Transverse colon (tissue), 4 donors: ENCODE measurements at regions not wholly inside any gene's neighbourhood (a gene's known extent, or its start where the extent isn't known, plus 50 kb on each side); places are given as distances from the start of the nearest gene placed in this dataset.

Experiments used
- DNase-seq: peaks from one replicate; pipeline ENCODE4 v3.0.0-alpha.2; 2019
- H3K27ac ChIP-seq, 4 donors: fragments of 200-600 bp; sonication (generic); 2 replicates each; pipeline ENCODE4 v1.5.1; 2016 to 2018; ENCODE audit warnings: inconsistent platforms in 4 of 4
- H3K27me3 ChIP-seq: fragments of 200-600 bp; sonication (generic); 2 replicates; pipeline ENCODE4 v1.5.1; 2017; ENCODE audit warnings: inconsistent platforms
- H3K36me3 ChIP-seq, 4 donors: fragments of 200-600 bp; sonication (generic); 2 replicates each; pipeline ENCODE4 v1.5.1; 2017 to 2019; ENCODE audit warnings: inconsistent platforms in 4 of 4
- H3K4me1 ChIP-seq, 4 donors: fragments of 200-600 bp; sonication (generic); 2 replicates each; pipeline ENCODE4 v1.5.1; 2017 to 2020; ENCODE audit warnings: inconsistent platforms in 4 of 4
- H3K4me3 ChIP-seq, 4 donors: fragments of 200-600 bp; sonication (generic); 1 replicate in 1 of 4; 2 replicates in 3 of 4; pipeline versions ENCODE4 v1.5.1 to v1.6.1; 2017 to 2019; ENCODE audit warnings: inconsistent platforms in 4 of 4
- H3K9me3 ChIP-seq, 2 donors: fragments of 200-600 bp; sonication (generic); 2 replicates each; pipeline ENCODE4 v1.5.1; 2017 to 2019; ENCODE audit warnings: inconsistent platforms in 2 of 2
- CTCF ChIP-seq, 5 experiments: fragments of 200-600 bp in 3 of 5; fragments of 450-650 bp in 2 of 5; sonication (generic) in 3 of 5; IDR thresholded peaks; 1 replicate in 2 of 5; 2 replicates in 3 of 5; pipeline ENCODE4 v1.5.1; 2016 to 2017; ENCODE audit warnings: antibody characterized with exemption in 5 of 5, inconsistent platforms in 3 of 5, mild to moderate bottlenecking in 2 of 5, moderate library complexity in 1 of 5
- EP300 ChIP-seq: sonication (generic); formaldehyde crosslinking; IDR thresholded peaks from one replicate; pipeline ENCODE4 v1.6.1; 2017; ENCODE audit warnings: antibody characterized with exemption, low read depth
- POLR2A ChIP-seq: fragments of 450-650 bp; IDR thresholded peaks from one replicate; pipeline ENCODE4 v1.6.1; 2016; ENCODE audit warnings: antibody characterized with exemption, mild to moderate bottlenecking, moderate library complexity
- POLR2AphosphoS5 ChIP-seq, 3 donors: sonication (generic); formaldehyde crosslinking; IDR thresholded peaks; one replicate each; pipeline ENCODE4 v1.6.1; 2016; ENCODE audit warnings: antibody characterized with exemption in 3 of 3
- WGBS, 2 donors: methylation state at CpG; one replicate each; pipeline ENCODE4 v1.1.5; 2018; ENCODE audit warnings: low coverage in 1 of 2; 5-methylcytosine and 5-hydroxymethylcytosine counted together
- in situ Hi-C, 4 donors: fragments of 200-750 bp; cut with MboI; loops; one replicate each; pipeline versions ENCODE4 v1.15.0 to v1.15.1; 2017; ENCODE audit warnings: low sequenced_read_pairs in 3 of 4, low pct_ligation_motif_present in 1 of 4, low pct_unique_long_range_greater_than_20kb in 1 of 4
- intact Hi-C: fragments of 100-400 bp; cut with DNase I; formaldehyde crosslinking; loops from one replicate; pipeline ENCODE4 v1.15.1; 2023; ENCODE audit warnings: low total_unique reads

- Histone ChIP-seq H3K4me1 (peaks cover 0 to 3% (median 0%) of the 10 kb centered on the region in 4 donors), H3K27ac (peak overlapping the region; percentile 86 to 95 (median 90)), H3K9me3 (no peaks in the 10 kb centered on the region), H3K4me3 (peak overlapping the region; percentile 58 to 78 (median 71)), H3K36me3 (no peaks in the 10 kb centered on the region), H3K27me3 (peaks cover 36% of the 10 kb centered on the region)
- DNase-seq, result peak; percentile 13
- WGBS, 2 donors, result 10% methylated on average over 61 of the region's 91 CpGs; no CpG with 5 or more reads in 1 of the 2 donors
- TF ChIP-seq CTCF (IDR thresholded peaks at IDR 0.05), result peak in 2 of 5 experiments; percentile 20 to 31
- TF ChIP-seq EP300, result no peak
- in situ Hi-C loops (no loop called here), intact Hi-C loops (no loop called here)
These were observed 131.6 kb downstream of the OGFRL1 start for GRCh38 chr6:71420095-71420692.

GRCh38 chr6:71420693-71421328, 132.2 kb downstream of the OGFRL1 start:
- intact Hi-C loops (no loop called here), in situ Hi-C loops (no loop called here)
- H3K9me3 ChIP-seq, result no peaks in the 10 kb centered on the region

GRCh38 chr6:71421611-71422010, 133.0 kb downstream of the OGFRL1 start:
- intact Hi-C loops (no loop called here), in situ Hi-C loops (no loop called here)
- Histone ChIP-seq H3K9me3 (no peaks in the 10 kb centered on the region), H3K4me3 (peak overlapping the region in 1 of 4 donors; percentile 58), H3K36me3 (no peaks in the 10 kb centered on the region), H3K27me3 (peaks cover 36% of the 10 kb centered on the region), H3K27ac (peak overlapping the region in 3 of 4 donors; percentile 90 to 95 (median 91)), H3K4me1 (peaks cover 0 to 3% (median 0%) of the 10 kb centered on the region in 4 donors)
- WGBS, 2 donors, result 71 to 73% methylated on average over 4 of the region's 4 CpGs
- TF ChIP-seq POLR2A (no peak), EP300 (no peak), CTCF (IDR thresholded peaks at IDR 0.05) (no peak), POLR2AphosphoS5 (IDR thresholded peaks at IDR 0.05) (no peak)
- no peak for DNase-seq

More at GRCh38 chr6:71420693-71421328, 132.2 kb downstream of the OGFRL1 start:
- Histone ChIP-seq H3K27ac (peak overlapping the region; percentile 86 to 95 (median 90)), H3K4me3 (peak overlapping the region; percentile 58 to 78 (median 71)), H3K4me1 (peaks cover 0 to 3% (median 0%) of the 10 kb centered on the region in 4 donors), H3K36me3 (no peaks in the 10 kb centered on the region), H3K27me3 (peaks cover 36% of the 10 kb centered on the region)
- TF ChIP-seq EP300 (no peak), POLR2AphosphoS5 (IDR thresholded peaks at IDR 0.05) (peak; percentile 92 to 97 (median 93)), CTCF (IDR thresholded peaks at IDR 0.05) (no peak), POLR2A (peak; percentile 77)
- peak; percentile 84 for DNase-seq
- WGBS, 2 donors, result 26 to 59% methylated on average over 2 to 38 of the region's 46 CpGs

GRCh38 chr6:71430018-71430417, 141.4 kb downstream of the OGFRL1 start:
- Histone ChIP-seq H3K9me3 (no peaks in the 10 kb centered on the region), H3K27me3 (no peaks in the 10 kb centered on the region), H3K4me1 (no peaks in the 10 kb centered on the region), H3K4me3 (no peak overlapping the region), H3K36me3 (no peaks in the 10 kb centered on the region), H3K27ac (no peak overlapping the region)
- no peak for DNase-seq
- intact Hi-C loops, result no loop called here
- WGBS, 2 donors, result 64 to 74% methylated on average over 3 of the region's 3 CpGs
- TF ChIP-seq EP300 (no peak), POLR2AphosphoS5 (IDR thresholded peaks at IDR 0.05) (no peak), CTCF (IDR thresholded peaks at IDR 0.05) (no peak), POLR2A (no peak)
- in situ Hi-C loops, result no loop called here
